ENCODE measurements at regions not wholly inside any gene's neighbourhood (a gene's known extent, or its start where the extent isn't known, plus 50 kb on each side); places are given as distances from the start of the nearest gene placed in this dataset.

- no peak for DNase-seq (ENCODE audit: insufficient read length, low spot score)
Observed at GRCh38 chr3:65060904-65061303, 373.1 kb upstream of the ADAMTS9 start.

GRCh38 chr3:65052101-65052500, 364.3 kb upstream of the ADAMTS9 start:
- DNase-seq (ENCODE audit: insufficient read length, low spot score) (no peak), FAIRE-seq (no peak)
- no peak for TF ChIP-seq CTCF (IDR thresholded peaks at IDR 0.05; ENCODE audit: insufficient read depth, missing control alignments)

More at GRCh38 chr3:65060904-65061303, 373.1 kb upstream of the ADAMTS9 start:
- TF ChIP-seq CTCF (IDR thresholded peaks at IDR 0.05; ENCODE audit: insufficient read depth, missing control alignments): no peak
- no peak for FAIRE-seq

- no peak for TF ChIP-seq CTCF (IDR thresholded peaks at IDR 0.05; ENCODE audit: insufficient read depth, missing control alignments)
- FAIRE-seq: no peak
- no peak for DNase-seq (ENCODE audit: insufficient read length, low spot score)
Observed at GRCh38 chr3:65048151-65048550, 360.4 kb upstream of the ADAMTS9 start.

- TF ChIP-seq CTCF (IDR thresholded peaks at IDR 0.05; ENCODE audit: insufficient read depth, missing control alignments): no peak
- no peak for DNase-seq (ENCODE audit: insufficient read length, low spot score)
- FAIRE-seq: no peak
Observed at GRCh38 chr3:65045138-65045537, 357.3 kb upstream of the ADAMTS9 start.

- FAIRE-seq: no peak
- DNase-seq (ENCODE audit: insufficient read length, low spot score): no peak
- no peak for TF ChIP-seq CTCF (IDR thresholded peaks at IDR 0.05; ENCODE audit: insufficient read depth, missing control alignments)
Observed at GRCh38 chr3:65044401-65044800, 356.6 kb upstream of the ADAMTS9 start.

GRCh38 chr3:65042675-65043074, 354.9 kb upstream of the ADAMTS9 start:
- TF ChIP-seq CTCF (IDR thresholded peaks at IDR 0.05; ENCODE audit: insufficient read depth, missing control alignments): no peak
- DNase-seq (ENCODE audit: insufficient read length, low spot score) (no peak), FAIRE-seq (no peak)

GRCh38 chr3:65039754-65040210, 352.0 kb upstream of the ADAMTS9 start:
- DNase-seq (ENCODE audit: insufficient read length, low spot score): no peak
- no peak for FAIRE-seq
- TF ChIP-seq CTCF (IDR thresholded peaks at IDR 0.05; ENCODE audit: insufficient read depth, missing control alignments): no peak

Measured in D721Med (cell line).